ENCODE measurements at regions not wholly inside any gene's neighbourhood (a gene's known extent, or its start where the extent isn't known, plus 50 kb on each side); places are given as distances from the start of the nearest gene placed in this dataset.
"Not testable (repeated sequence)": the region's sequence is repeated elsewhere in the genome, so short reads cannot be mapped to it uniquely, and the experiment has no call there.

GRCh38 chr2:87594611-87594992, 153.3 kb upstream of the PLGLB2 start:
- DNase-seq (ENCODE audit: low read depth in 1 of 2, low spot score in 1 of 2), result not testable (repeated sequence)

- not testable (repeated sequence) for DNase-seq (ENCODE audit: low read depth in 1 of 2, low spot score in 1 of 2)
Measured at GRCh38 chr2:87595017-87595416, 152.9 kb upstream of the PLGLB2 start.

- not testable (repeated sequence) for DNase-seq (ENCODE audit: low read depth in 1 of 2, low spot score in 1 of 2)
Measured at GRCh38 chr2:87600961-87601360, 146.9 kb upstream of the PLGLB2 start.

DNA sequence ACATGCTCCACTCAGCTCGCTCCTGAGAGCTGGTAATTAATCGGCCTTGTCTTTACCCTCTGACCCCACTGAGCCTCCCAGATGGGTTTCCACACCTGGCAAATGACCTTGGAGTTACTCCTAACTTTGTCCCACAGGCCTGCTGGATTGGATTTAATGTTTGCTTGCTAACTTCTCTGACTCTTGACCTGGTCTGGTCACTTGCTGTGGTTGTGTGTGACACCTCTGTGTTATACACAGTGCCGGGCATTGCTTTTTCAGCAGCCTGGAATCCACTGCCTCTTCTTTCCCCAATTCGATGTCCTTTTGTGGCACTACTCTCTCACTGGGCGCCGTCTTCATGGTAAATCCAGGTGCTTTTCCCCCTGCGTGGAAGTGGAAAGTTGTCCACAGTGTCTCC, 145.8 kb upstream of the PLGLB2 start:
- DNase-seq (ENCODE audit: low read depth in 1 of 2, low spot score in 1 of 2), result not testable (repeated sequence)

GRCh38 chr2:87602728-87603127, 145.2 kb upstream of the PLGLB2 start:
- not testable (repeated sequence) for DNase-seq (ENCODE audit: low read depth in 1 of 2, low spot score in 1 of 2)

GRCh38 chr2:87603418-87604278, 144.2 kb upstream of the PLGLB2 start:
- not testable (repeated sequence) for DNase-seq (ENCODE audit: low read depth in 1 of 2, low spot score in 1 of 2)

GRCh38 chr2:87604279-87604818, 143.5 kb upstream of the PLGLB2 start:
- DNase-seq (ENCODE audit: low read depth in 1 of 2, low spot score in 1 of 2), result not testable (repeated sequence)

DNA sequence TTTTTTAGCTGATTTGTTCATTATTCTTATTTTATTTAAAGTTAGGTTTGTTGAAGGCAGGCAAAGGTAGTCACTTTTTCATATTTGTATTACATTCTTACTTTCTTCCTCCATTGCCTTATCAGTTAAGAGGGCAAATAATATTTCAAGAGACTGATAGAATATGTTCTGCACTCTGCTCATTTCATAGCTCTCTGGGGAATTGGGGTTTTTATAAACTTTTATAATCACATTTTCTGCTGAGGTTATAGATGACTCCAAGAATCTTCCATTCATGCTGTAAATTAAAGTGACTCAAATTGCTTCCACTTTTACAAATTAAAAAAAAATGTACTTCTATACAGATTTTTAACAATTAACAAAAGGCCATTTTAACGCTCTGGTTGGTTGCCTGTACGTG, 142.9 kb upstream of the PLGLB2 start:
- DNase-seq (ENCODE audit: low read depth in 1 of 2, low spot score in 1 of 2), result not testable (repeated sequence)

GRCh38 chr2:87608377-87609166, 139.3 kb upstream of the PLGLB2 start:
- not testable (repeated sequence) for DNase-seq (ENCODE audit: low read depth in 1 of 2, low spot score in 1 of 2)

DNA sequence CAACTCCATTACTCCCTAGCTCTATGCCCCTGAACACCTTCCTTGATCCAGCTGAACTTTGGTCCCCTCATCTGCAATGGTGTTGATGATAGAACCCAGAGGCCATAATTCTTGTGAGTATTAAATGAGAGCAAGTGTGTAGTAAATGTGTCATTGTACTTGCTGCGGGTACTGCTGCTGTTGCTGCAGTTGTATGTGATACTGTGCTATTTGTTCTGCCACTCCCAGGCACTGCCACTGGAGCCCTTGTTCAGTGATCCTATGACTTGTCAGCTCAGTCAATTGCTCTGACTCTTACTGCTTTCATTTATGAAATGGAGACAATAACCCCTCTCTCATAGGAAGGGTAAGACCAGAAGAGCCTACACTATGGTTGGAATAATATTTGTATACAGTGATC, 136.9 kb upstream of the PLGLB2 start:
- DNase-seq (ENCODE audit: low read depth in 1 of 2, low spot score in 1 of 2), result not testable (repeated sequence)

DNA sequence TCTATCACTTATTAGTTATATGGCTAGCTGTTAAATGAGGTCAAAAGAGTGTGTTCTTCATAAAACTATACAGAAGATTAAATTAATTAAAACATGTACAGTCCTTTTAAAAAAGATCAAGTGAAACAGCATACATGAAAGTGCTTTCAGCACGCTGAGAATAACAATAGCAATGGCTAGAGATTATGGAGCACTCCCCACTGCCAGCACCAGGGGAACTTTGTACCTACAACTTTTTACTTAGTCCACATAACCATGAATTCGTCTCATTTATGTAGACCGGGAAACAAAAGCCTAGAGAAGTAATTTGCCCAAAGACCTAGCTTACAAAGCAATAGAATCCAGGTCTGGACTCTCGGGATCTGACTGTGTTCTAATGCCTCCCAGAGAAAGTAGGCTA, 136.5 kb upstream of the PLGLB2 start:
- not testable (repeated sequence) for DNase-seq (ENCODE audit: low read depth in 1 of 2, low spot score in 1 of 2)

DNA sequence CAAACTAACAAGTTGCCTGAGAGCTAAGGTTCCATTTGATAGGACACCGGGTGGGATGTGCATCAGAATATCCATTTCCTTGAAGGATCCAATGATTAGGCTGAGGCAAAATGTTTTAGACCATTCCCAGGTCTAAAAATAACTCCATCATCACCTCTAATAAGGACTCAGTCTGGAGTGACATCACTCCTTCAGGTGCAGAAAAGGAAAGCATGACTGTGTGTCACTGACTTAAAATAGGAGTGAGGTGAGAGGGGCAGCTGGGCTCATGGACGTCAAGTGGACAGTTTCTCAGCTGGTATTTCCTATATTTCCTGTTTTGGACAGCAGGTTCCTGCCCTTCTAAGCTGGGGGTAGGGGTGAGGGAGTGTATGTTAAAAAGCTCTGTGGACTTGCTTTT, 135.9 kb upstream of the PLGLB2 start:
- not testable (repeated sequence) for DNase-seq (ENCODE audit: low read depth in 1 of 2, low spot score in 1 of 2)

GRCh38 chr2:87614829-87615434, 133.0 kb upstream of the PLGLB2 start:
- not testable (repeated sequence) for DNase-seq (ENCODE audit: low read depth in 1 of 2, low spot score in 1 of 2)

DNA sequence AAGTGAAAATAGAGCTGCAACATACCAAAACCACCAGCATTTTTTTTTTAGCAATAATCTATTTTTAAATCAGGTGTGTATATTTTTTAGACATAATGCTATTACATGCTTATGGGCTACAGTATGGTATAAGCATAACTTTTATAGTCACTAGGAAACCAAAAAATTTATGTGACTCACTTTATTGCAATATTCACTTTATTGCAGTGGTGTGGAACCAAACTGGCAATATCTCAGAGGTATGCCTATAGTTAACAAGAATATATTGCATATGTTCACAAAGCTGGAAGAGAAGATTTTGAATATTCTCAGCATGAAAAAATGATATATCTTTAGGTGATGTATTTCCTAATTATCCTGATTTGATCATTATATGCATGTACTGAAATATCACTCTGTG, 128.8 kb upstream of the PLGLB2 start:
- not testable (repeated sequence) for DNase-seq (ENCODE audit: low read depth in 1 of 2, low spot score in 1 of 2)

- DNase-seq (ENCODE audit: low read depth in 1 of 2, low spot score in 1 of 2), result not testable (repeated sequence)
Measured at GRCh38 chr2:87621139-87621538, 126.7 kb upstream of the PLGLB2 start.

DNA sequence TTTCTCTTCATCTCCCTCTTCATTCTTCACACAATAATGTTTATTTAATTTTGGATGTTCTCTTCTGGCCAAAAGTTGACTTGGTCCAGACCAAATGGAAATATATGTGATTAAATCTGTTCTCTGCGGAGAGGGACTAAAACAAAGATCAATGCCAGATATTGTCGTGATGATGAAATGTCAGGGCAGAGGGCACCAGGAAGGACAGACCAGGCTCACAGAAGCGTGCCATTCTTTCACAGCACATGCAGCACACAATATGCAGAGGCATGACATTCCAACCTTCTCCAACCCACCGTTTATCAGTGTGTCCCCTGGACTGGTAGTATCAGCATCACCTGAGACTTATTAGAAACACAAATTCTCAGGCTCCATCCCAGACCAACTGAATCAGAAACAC, 125.2 kb upstream of the PLGLB2 start:
- not testable (repeated sequence) for DNase-seq (ENCODE audit: low read depth in 1 of 2, low spot score in 1 of 2)

- not testable (repeated sequence) for DNase-seq (ENCODE audit: low read depth in 1 of 2, low spot score in 1 of 2)
Measured at GRCh38 chr2:87629491-87630458, 118.1 kb upstream of the PLGLB2 start.

DNA sequence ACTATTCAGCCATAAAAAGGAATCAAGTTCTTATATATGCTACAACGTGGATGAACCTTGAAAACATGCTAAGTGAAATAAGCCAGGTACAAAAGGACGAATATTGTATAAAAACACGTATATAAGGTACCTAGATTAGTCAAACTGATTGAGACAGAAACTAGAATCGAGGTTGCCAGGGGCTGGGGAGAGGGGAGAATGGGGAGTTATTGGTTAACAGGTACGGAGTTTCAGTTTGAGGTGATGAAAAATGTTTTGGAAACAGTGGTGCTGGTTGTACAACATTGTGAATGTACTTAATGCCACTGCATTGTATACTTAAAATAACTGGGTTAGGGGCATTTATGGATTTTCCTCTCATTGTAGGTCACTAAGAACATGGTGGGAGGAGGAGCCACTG, 117.0 kb upstream of the PLGLB2 start:
- DNase-seq (ENCODE audit: low read depth in 1 of 2, low spot score in 1 of 2), result not testable (repeated sequence)

DNA sequence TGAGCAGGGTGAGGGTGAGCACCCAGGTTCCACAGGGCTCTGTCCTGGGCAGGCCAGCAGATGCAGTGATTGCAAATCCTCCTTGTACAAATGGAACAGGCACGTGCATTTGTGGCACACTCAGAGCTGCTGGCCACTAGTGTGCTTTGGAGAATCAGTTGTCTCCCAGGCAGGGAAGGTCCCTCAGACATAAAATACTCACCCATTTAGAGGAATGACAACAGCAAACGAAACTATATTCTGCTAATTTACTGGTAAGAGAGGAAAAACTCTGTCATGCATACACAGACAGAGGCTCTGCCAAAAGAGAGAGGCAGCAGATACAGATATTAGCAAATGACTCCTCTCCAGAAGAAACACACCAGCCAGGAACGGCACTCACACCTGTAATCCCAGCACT, 116.5 kb upstream of the PLGLB2 start:
- DNase-seq (ENCODE audit: low read depth in 1 of 2, low spot score in 1 of 2), result not testable (repeated sequence)

DNA sequence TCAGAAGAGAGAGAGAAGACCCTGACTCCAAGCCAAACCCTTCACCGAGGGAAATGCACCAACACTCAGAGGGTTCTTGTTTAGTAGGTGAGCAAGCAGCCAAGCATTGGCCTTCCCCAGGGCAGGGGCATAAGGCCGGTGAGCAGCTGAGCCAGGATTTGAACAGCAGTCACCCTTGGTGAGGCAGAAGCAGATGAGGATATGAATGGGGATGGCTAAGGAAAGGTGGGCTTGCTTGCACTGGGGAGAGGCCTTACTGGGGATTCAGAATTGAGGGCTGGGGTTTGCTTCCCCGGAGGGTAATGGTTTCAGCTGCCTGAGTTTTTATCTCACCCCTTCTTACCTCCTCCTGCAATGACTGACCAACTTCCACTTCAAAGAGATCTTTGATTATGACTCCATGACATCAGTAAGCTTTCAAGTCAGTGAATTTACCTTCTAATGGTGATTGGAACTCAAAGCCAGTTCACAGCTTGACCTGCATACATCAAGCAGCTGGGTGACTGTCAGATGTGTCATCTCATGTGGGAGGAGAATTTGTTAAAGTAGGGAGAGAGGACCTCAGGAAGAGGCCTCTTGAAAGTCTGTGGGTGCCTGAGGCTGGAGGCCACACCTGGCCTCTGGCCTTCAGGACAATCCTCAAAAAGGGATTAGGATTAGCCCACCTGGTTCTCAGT, 114.5 kb upstream of the PLGLB2 start:
- DNase-seq (ENCODE audit: low read depth in 1 of 2, low spot score in 1 of 2), result not testable (repeated sequence)

Measured in stimulated activated CD4-positive, alpha-beta T cell treated with anti-CD3 and anti-CD28 coated beads, Interleukin-15, amount 100 ng/mL, for 1 hour (primary cell).